H1 (cell line): ENCODE measurements at regions not wholly inside any gene's neighbourhood (a gene's known extent, or its start where the extent isn't known, plus 50 kb on each side); places are given as distances from the start of the nearest gene placed in this dataset.

ENCODE experiments used
- CHD2 ChIP-seq: IDR thresholded peaks from 2 replicates; pipeline ENCODE4 v1.6.1; 2012; ENCODE audit warnings: low read length, improper control_type of control experiment
- NRF1 ChIP-seq: IDR thresholded peaks from 2 replicates; pipeline ENCODE4 v1.6.1; 2011; ENCODE audit warnings: mild to moderate bottlenecking, low read depth, low read length, improper control_type of control experiment
- RBBP5 ChIP-seq: IDR thresholded peaks from 2 replicates; pipeline ENCODE4 v1.7.1; 2012; ENCODE audit warnings: low read depth, mild to moderate bottlenecking, inconsistent platforms, low read length, moderate library complexity, borderline replicate concordance
- RXRA ChIP-seq: IDR thresholded peaks from 2 replicates; pipeline ENCODE4 v1.6.1; 2011; ENCODE audit warnings: low read depth, mild to moderate bottlenecking, low read length, moderate library complexity; ENCODE audit not compliant: insufficient read depth
- TF ChIP-seq, protein P1 (sequence below): IDR thresholded peaks from 2 replicates; pipeline ENCODE4 v1.6.1; 2011; ENCODE audit warnings: low read length, improper control_type of control experiment

DNA sequence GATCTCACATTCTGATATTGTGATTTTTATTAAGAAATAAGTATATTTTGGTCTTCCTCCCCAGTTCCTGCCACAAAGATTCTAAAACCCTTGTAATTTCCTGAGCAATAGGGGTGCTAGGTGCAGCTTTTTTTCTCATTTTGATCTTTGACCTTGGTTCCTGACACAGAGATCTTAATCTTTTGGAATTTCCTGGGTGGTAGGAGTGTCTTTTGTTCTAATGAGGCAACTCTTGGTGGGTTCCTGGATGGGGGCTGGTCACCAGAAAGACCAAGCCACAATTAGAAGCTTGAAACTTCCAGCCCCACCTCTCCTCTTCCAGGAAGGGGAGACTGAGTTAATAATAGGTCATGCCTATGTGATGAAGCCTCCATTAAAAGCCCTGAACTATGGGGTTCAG, 334.6 kb downstream of the FOXO1 start (continued):
- TF ChIP-seq, protein P1, sequence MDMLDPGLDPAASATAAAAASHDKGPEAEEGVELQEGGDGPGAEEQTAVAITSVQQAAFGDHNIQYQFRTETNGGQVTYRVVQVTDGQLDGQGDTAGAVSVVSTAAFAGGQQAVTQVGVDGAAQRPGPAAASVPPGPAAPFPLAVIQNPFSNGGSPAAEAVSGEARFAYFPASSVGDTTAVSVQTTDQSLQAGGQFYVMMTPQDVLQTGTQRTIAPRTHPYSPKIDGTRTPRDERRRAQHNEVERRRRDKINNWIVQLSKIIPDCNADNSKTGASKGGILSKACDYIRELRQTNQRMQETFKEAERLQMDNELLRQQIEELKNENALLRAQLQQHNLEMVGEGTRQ = no peak
- TF ChIP-seq CHD2 (no peak), NRF1 (no peak), RBBP5 (no peak), RXRA (no peak)
- TF ChIP-seq, all 59 proteins: peak for 0
